A673 (cell line): ENCODE measurements at regions not wholly inside any gene's neighbourhood (a gene's known extent, or its start where the extent isn't known, plus 50 kb on each side); places are given as distances from the start of the nearest gene placed in this dataset.
A peak's percentile ranks its signal among the peaks of the same experiment; 100 is the strongest.

ENCODE experiments used
- BruUV-seq: library from RNA; stranded (reverse); fragments of 400-500 nt; replicated peaks from 2 replicates; lab custom pipeline; 2021; lab: Mats Ljungman, UMichigan
- CTCF ChIA-PET: fragments of 300-600 bp; sonication (Branson Sonifier 250); formaldehyde crosslinking; loops from one replicate; lab custom pipeline; 2022; ENCODE audit warnings: antibody characterized with exemption; lab: Charles Lee
- POLR2A ChIA-PET: fragments of 300-600 bp; sonication (Branson Sonifier 250); formaldehyde crosslinking; loops from one replicate; lab custom pipeline; 2022; ENCODE audit warnings: antibody characterized with exemption; ENCODE audit not compliant: low non-redundant PET; lab: Charles Lee
- DNase-seq: peaks from one replicate; pipeline ENCODE4 v3.0.0-alpha.2; 2015; ENCODE audit warnings: low spot score
- H3K27ac ChIP-seq: fragments of 200-600 bp; sonication (generic); 2 replicates; pipeline ENCODE4 v1.5.1; 2016; ENCODE audit warnings: mixed run types, low read depth, mild to moderate bottlenecking, mixed read lengths, antibody characterized with exemption, low read length; ENCODE audit not compliant: poor library complexity, severe bottlenecking
- H3K27me3 ChIP-seq: fragments of 200-600 bp; sonication (generic); replicated peaks from 2 replicates; pipeline ENCODE4 v1.6.1; 2017; ENCODE audit warnings: mixed run types, low read depth, mild to moderate bottlenecking, mixed read lengths, antibody characterized with exemption, low read length; ENCODE audit not compliant: insufficient read depth, poor library complexity
- H3K36me3 ChIP-seq: fragments of 200-600 bp; sonication (generic); 2 replicates; pipeline ENCODE4 v1.6.1; 2016; ENCODE audit warnings: mixed run types, mild to moderate bottlenecking, mixed read lengths, antibody characterized with exemption, low read length; ENCODE audit not compliant: insufficient read depth, poor library complexity, severe bottlenecking
- H3K4me1 ChIP-seq: fragments of 200-600 bp; sonication (generic); 2 replicates; pipeline ENCODE4 v1.6.1; 2017; ENCODE audit warnings: mixed run types, mild to moderate bottlenecking, mixed read lengths, antibody characterized with exemption, low read length; ENCODE audit not compliant: insufficient read depth, poor library complexity, severe bottlenecking
- H3K4me3 ChIP-seq: fragments of 200-600 bp; sonication (generic); 2 replicates; pipeline ENCODE4 v1.5.1; 2016; ENCODE audit warnings: low read depth, mixed run types, mild to moderate bottlenecking, mixed read lengths, low read length; ENCODE audit not compliant: poor library complexity, severe bottlenecking
- H3K9me3 ChIP-seq: fragments of 200-600 bp; sonication (generic); 2 replicates; pipeline ENCODE4 v1.6.1; 2016; ENCODE audit warnings: mixed run types, low read depth, mild to moderate bottlenecking, mixed read lengths, antibody characterized with exemption, low read length; ENCODE audit not compliant: poor library complexity, severe bottlenecking
- EZH2 ChIP-seq: fragments of 200-600 bp; sonication (generic); IDR thresholded peaks from 2 replicates; pipeline ENCODE4 v1.6.1; 2017; ENCODE audit warnings: borderline replicate concordance, low read depth, mild to moderate bottlenecking, mixed read lengths, antibody characterized with exemption, low read length; ENCODE audit not compliant: poor library complexity, severe bottlenecking
- intact Hi-C: fragments of 100-400 bp; cut with micrococcal nuclease; formaldehyde crosslinking; loops from one replicate; pipeline ENCODE4 v1.10.0; 2022; ENCODE audit not compliant: unreplicated experiment
- TF ChIP-seq, protein P1 (sequence below): fragments of 300-800, 200-600 bp; sonication (generic); conservative IDR thresholded peaks from 2 replicates; pipeline ENCODE4 v1.5.1; 2017; ENCODE audit warnings: low read depth, mild to moderate bottlenecking, antibody characterized with exemption, low read length, moderate library complexity, mixed read lengths

DNA sequence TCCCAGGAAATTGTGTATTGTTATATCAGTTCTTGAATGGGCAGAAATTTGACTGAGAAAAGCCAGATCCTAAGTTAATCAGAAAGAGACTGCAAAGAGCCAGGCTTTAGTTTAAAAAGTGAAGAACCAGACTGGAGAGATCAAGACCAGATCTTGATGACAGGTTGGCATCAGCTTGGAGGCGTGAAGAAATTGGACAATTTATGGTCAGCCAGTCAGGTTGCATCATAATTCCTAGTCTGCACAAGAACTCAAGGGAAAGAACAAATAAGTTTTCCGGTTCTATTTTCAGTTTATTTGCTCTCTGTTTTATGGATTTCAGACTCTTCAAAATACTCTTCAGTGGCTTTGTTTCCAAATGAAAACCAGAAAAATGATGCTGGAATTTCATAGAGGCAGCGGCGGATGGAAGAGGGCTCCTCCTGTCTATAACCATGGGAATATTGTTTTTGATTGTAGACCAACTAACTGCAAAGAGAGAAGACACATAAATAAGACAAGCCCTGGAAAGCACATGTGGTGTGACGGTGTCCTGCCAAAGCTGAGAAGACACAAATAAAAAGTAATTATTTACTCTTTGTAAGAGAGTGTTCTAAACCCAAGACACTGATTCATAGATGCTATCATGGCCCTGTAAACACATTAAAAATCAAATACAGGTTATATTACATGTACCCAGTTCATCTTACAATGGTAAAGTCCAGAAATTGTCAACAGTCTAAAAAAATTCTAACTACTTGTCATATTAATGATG lies 91.7 kb downstream of the PCTP start:
- intact Hi-C loops: loop anchor here (10.0 kb wide), 1 partner anchor 472 kb away; no protein-coding TSS in a partner anchor

DNA sequence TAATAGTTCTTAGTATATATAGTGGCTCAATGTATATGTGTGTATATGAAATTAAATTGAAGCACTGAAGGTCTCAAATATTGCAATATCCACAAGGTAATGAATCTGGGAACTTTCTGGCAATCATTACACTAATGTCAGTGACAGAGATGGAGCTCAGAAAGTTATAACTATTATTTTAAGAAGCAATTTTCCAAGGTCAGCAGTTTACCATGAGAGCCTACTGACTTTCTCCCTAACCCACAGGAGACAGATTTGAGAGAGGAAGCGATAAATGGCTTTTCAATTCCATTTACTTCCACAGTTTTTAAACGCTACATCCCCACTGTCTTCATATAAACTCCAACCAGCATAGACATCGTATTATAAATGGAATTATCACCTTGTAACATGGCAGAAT lies 92.9 kb downstream of the PCTP start:
- no peaks in the 10 kb centered on the region for H3K36me3 ChIP-seq
- H3K27me3 ChIP-seq: peaks cover 57% of the 10 kb centered on the region
- ChIA-PET POLR2A (no interaction called here), CTCF (no interaction called here)
- no peak overlapping the region for H3K27ac ChIP-seq
- no TSS peak for BruUV-seq
- TF ChIP-seq, protein P1, sequence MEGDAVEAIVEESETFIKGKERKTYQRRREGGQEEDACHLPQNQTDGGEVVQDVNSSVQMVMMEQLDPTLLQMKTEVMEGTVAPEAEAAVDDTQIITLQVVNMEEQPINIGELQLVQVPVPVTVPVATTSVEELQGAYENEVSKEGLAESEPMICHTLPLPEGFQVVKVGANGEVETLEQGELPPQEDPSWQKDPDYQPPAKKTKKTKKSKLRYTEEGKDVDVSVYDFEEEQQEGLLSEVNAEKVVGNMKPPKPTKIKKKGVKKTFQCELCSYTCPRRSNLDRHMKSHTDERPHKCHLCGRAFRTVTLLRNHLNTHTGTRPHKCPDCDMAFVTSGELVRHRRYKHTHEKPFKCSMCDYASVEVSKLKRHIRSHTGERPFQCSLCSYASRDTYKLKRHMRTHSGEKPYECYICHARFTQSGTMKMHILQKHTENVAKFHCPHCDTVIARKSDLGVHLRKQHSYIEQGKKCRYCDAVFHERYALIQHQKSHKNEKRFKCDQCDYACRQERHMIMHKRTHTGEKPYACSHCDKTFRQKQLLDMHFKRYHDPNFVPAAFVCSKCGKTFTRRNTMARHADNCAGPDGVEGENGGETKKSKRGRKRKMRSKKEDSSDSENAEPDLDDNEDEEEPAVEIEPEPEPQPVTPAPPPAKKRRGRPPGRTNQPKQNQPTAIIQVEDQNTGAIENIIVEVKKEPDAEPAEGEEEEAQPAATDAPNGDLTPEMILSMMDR: no peak
- no peak for TF ChIP-seq EZH2
- no peak overlapping the region for H3K4me3 ChIP-seq
- no peaks in the 10 kb centered on the region for H3K4me1 ChIP-seq
- no peaks in the 10 kb centered on the region for H3K9me3 ChIP-seq
- intact Hi-C loops: loop anchor here (2.0 to 10.0 kb wide), 2 partner anchors 471 to 635 kb away; no protein-coding TSS in a partner anchor
- no peak for DNase-seq

More for the DNA sequence above, 91.7 kb downstream of the PCTP start:
- Histone ChIP-seq H3K27ac (no peak overlapping the region), H3K36me3 (no peaks in the 10 kb centered on the region), H3K27me3 (peaks cover 64% of the 10 kb centered on the region), H3K4me1 (no peaks in the 10 kb centered on the region), H3K9me3 (no peaks in the 10 kb centered on the region), H3K4me3 (no peak overlapping the region)
- DNase-seq: no peak
- TF ChIP-seq, protein P1: no peak
- no peak for TF ChIP-seq EZH2
- CTCF ChIA-PET: no interaction called here
- POLR2A ChIA-PET: no interaction called here
- BruUV-seq: no TSS peak

DNA sequence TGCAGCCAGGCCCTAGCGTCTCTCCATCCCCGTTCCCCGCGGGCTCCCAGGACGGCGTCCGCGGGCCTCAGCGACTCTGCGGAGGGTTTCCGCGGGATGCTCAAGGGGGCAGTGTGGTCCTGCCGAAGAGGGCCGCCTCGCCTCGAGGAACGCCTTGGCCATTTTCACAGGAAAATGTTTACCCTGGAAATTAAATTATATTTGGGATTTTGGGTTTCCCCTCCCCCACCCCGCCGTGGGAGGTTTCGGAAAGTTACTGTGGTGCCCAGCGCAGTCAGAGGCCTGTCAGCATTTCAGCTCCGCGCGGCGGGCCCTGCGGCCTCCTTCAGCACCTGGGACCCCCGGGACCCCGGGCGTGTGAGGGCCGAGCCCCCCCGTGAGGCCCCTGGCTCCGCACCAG lies 94.5 kb downstream of the PCTP start:
- no TSS peak for BruUV-seq
- CTCF ChIA-PET: no interaction called here
- H3K4me1 ChIP-seq: no peaks in the 10 kb centered on the region

More for the DNA sequence above, 94.5 kb downstream of the PCTP start:
- H3K36me3 ChIP-seq: no peaks in the 10 kb centered on the region
- no peaks in the 10 kb centered on the region for H3K9me3 ChIP-seq
- H3K27ac ChIP-seq: no peak overlapping the region
- POLR2A ChIA-PET: no interaction called here
- intact Hi-C loops: loop anchor here (2.0 to 10.0 kb wide), 2 partner anchors 469 to 633 kb away; no protein-coding TSS in a partner anchor
- H3K4me3 ChIP-seq: no peak overlapping the region
- peak; percentile 71 for DNase-seq
- no peak for TF ChIP-seq EZH2
- TF ChIP-seq, protein P1: peak; percentile 79
- peaks cover 51% of the 10 kb centered on the region for H3K27me3 ChIP-seq
